ENCODE measurements at regions not wholly inside any gene's neighbourhood (a gene's known extent, or its start where the extent isn't known, plus 50 kb on each side); places are given as distances from the start of the nearest gene placed in this dataset.

DNA sequence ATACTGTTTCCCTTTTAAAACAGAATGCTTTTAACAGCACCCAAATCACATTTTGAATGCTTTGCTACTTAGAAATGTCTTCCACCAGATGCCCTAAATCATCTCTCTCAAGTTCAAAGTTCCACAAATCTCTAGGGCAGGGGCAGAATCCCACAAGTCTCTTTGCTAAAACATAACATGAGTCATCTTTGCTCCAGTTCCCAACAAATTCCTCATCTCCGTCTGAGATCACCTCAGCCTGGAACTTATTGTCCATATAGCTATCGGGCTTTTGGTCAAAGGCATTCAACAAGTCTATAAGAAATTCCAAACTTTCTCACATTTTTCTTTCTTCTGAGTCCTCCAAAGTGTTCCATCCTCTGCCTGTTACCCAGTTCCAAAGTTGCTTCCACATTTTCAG is 1374.5 kb upstream of the NXPH2 start:
- TF ChIP-seq POLR2AphosphoS5 (IDR thresholded peaks at IDR 0.05; ENCODE audit: insufficient read depth in 1 of 2, low read depth in 1 of 2), result no peak
- TF ChIP-seq, protein P1, sequence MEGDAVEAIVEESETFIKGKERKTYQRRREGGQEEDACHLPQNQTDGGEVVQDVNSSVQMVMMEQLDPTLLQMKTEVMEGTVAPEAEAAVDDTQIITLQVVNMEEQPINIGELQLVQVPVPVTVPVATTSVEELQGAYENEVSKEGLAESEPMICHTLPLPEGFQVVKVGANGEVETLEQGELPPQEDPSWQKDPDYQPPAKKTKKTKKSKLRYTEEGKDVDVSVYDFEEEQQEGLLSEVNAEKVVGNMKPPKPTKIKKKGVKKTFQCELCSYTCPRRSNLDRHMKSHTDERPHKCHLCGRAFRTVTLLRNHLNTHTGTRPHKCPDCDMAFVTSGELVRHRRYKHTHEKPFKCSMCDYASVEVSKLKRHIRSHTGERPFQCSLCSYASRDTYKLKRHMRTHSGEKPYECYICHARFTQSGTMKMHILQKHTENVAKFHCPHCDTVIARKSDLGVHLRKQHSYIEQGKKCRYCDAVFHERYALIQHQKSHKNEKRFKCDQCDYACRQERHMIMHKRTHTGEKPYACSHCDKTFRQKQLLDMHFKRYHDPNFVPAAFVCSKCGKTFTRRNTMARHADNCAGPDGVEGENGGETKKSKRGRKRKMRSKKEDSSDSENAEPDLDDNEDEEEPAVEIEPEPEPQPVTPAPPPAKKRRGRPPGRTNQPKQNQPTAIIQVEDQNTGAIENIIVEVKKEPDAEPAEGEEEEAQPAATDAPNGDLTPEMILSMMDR (IDR thresholded peaks at IDR 0.05), result no peak
- TF ChIP-seq POLR2A (IDR thresholded peaks at IDR 0.05), result no peak
- Histone ChIP-seq H3K36me3 (no peaks in the 10 kb centered on the region), H3K9me3 (no peaks in the 10 kb centered on the region), H3K4me3 (no peak overlapping the region), H3K27ac (no peak overlapping the region), H3K4me1 (no peaks in the 10 kb centered on the region), H3K27me3 (no peaks in the 10 kb centered on the region)
- intact Hi-C loops (cut with DNase I), result no loop called here
- no peak for DNase-seq (ENCODE audit: extremely low spot score in 2 of 2)

DNA sequence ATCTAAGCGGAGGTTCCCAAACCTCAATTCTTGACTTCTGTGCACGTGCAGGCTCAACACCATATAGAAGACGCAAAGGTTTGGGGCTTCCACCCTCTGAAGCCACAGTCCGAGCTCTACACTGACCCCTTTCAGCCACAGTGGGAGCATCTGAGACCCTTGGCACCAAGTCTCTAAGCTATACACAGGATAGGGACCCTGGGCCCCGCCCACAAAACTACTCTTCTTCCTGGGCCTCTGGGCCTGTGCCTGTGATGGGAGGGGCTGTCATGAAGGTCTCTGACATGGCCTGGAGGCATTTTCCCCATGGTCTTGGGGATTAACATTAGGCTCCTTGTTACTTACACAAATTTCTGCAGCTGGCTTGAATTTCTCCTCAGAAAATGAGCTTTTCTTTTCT is 1374.1 kb upstream of the NXPH2 start:
- no peak overlapping the region for H3K27ac ChIP-seq
- H3K36me3 ChIP-seq, result no peaks in the 10 kb centered on the region
- H3K4me1 ChIP-seq, result no peaks in the 10 kb centered on the region
- intact Hi-C loops (cut with DNase I), result no loop called here
- no peak for DNase-seq (ENCODE audit: extremely low spot score in 2 of 2)
- TF ChIP-seq POLR2AphosphoS5 (IDR thresholded peaks at IDR 0.05; ENCODE audit: insufficient read depth in 1 of 2, low read depth in 1 of 2) (no peak), POLR2A (IDR thresholded peaks at IDR 0.05) (no peak)
- TF ChIP-seq, protein P1 (IDR thresholded peaks at IDR 0.05), result no peak
- H3K9me3 ChIP-seq, result no peaks in the 10 kb centered on the region
- no peak overlapping the region for H3K4me3 ChIP-seq
- H3K27me3 ChIP-seq, result no peaks in the 10 kb centered on the region

DNA sequence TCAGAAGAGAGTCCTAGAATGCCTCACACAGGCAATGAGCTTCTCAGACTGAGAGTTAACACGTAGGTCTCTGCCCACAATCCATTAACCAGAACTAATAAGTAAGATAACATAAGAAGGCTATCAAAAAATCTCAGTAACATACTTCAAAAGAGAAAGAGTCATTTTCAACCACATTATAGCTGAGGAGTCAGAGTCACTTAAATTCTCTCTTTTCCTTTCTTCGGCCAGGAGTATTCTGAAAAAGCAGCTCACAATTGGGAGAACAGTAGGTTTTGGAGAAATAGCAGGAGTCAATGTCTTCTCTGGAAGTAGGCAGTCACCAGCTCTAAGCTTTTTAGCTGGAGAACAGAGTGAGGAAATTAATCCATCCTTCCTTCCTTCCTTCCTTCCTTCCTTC is 1364.4 kb upstream of the NXPH2 start:
- Histone ChIP-seq H3K4me1 (no peaks in the 10 kb centered on the region), H3K9me3 (no peaks in the 10 kb centered on the region), H3K36me3 (no peaks in the 10 kb centered on the region), H3K27me3 (no peaks in the 10 kb centered on the region), H3K4me3 (no peak overlapping the region), H3K27ac (no peak overlapping the region)
- TF ChIP-seq, protein P1 (IDR thresholded peaks at IDR 0.05), result no peak
- TF ChIP-seq POLR2AphosphoS5 (IDR thresholded peaks at IDR 0.05; ENCODE audit: insufficient read depth in 1 of 2, low read depth in 1 of 2), result no peak
- TF ChIP-seq POLR2A (IDR thresholded peaks at IDR 0.05), result no peak
- intact Hi-C loops (cut with DNase I), result no loop called here
- DNase-seq (ENCODE audit: extremely low spot score in 2 of 2), result no peak

DNA sequence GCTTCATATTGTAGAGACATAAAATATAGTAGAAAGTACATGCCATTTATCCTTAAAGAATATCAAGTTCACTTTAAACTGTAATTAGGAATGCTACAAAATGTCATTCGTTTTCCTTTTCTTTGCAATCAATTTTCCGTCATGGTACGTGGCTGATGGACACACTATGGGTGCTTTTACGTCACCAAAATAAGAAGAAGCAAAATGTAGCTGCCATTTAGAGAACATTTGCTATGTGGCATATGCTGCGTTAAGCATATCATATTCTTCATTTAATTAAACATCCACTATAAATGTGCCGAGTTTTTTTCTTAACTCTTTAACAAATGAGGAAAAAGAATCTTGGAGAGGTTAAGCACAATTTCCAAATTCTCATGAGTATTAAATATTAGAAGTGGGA is 1358.5 kb upstream of the NXPH2 start:
- no peak overlapping the region for H3K27ac ChIP-seq
- H3K9me3 ChIP-seq, result no peaks in the 10 kb centered on the region
- no peak for DNase-seq (ENCODE audit: extremely low spot score in 2 of 2)
- no peaks in the 10 kb centered on the region for H3K27me3 ChIP-seq
- TF ChIP-seq POLR2A (IDR thresholded peaks at IDR 0.05) (no peak), POLR2AphosphoS5 (IDR thresholded peaks at IDR 0.05; ENCODE audit: insufficient read depth in 1 of 2, low read depth in 1 of 2) (no peak)
- TF ChIP-seq, protein P1 (IDR thresholded peaks at IDR 0.05), result no peak
- H3K4me1 ChIP-seq, result no peaks in the 10 kb centered on the region
- no peaks in the 10 kb centered on the region for H3K36me3 ChIP-seq
- intact Hi-C loops (cut with DNase I), result no loop called here
- H3K4me3 ChIP-seq, result no peak overlapping the region

DNA sequence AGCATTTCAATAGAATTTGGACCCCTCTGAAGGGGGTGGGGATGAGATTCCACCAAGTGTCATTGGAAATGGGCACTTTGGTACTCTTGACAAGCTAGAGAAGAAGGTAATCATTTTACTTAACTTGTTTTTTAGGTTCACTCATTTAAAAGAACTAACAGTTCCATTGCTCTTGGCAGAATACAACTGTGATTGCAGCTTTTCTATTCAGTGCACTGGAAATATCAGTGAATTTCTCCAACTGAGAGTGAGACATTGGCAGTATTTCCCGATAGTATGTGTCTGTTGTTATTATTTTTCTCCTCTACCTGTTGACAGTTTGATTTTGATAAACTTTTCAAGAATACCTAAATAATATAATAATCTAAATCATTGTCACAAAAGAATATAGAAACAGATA is 1356.7 kb upstream of the NXPH2 start:
- no peaks in the 10 kb centered on the region for H3K4me1 ChIP-seq
- H3K36me3 ChIP-seq, result no peaks in the 10 kb centered on the region
- no peak for DNase-seq (ENCODE audit: extremely low spot score in 2 of 2)
- H3K27me3 ChIP-seq, result no peaks in the 10 kb centered on the region
- H3K4me3 ChIP-seq, result no peak overlapping the region
- H3K9me3 ChIP-seq, result no peaks in the 10 kb centered on the region
- TF ChIP-seq POLR2AphosphoS5 (IDR thresholded peaks at IDR 0.05; ENCODE audit: insufficient read depth in 1 of 2, low read depth in 1 of 2) (no peak), POLR2A (IDR thresholded peaks at IDR 0.05) (no peak)
- TF ChIP-seq, protein P1 (IDR thresholded peaks at IDR 0.05), result no peak
- H3K27ac ChIP-seq, result no peak overlapping the region
- intact Hi-C loops (cut with DNase I), result no loop called here

Data from vagina (tissue), 2 donors.